GM19351 (cell line): ENCODE measurements at regions not wholly inside any gene's neighbourhood (a gene's known extent, or its start where the extent isn't known, plus 50 kb on each side); places are given as distances from the start of the nearest gene placed in this dataset.
"Not testable (repeated sequence)": the region's sequence is repeated elsewhere in the genome, so short reads cannot be mapped to it uniquely, and the experiment has no call there.

Experiments used
- ATAC-seq: cut with Tn5 transposase; IDR thresholded peaks from one replicate; pipeline ENCODE4 v1.9.1; 2021; ENCODE audit warnings: mild to moderate bottlenecking, moderate library complexity; ENCODE audit not compliant: unreplicated experiment

DNA sequence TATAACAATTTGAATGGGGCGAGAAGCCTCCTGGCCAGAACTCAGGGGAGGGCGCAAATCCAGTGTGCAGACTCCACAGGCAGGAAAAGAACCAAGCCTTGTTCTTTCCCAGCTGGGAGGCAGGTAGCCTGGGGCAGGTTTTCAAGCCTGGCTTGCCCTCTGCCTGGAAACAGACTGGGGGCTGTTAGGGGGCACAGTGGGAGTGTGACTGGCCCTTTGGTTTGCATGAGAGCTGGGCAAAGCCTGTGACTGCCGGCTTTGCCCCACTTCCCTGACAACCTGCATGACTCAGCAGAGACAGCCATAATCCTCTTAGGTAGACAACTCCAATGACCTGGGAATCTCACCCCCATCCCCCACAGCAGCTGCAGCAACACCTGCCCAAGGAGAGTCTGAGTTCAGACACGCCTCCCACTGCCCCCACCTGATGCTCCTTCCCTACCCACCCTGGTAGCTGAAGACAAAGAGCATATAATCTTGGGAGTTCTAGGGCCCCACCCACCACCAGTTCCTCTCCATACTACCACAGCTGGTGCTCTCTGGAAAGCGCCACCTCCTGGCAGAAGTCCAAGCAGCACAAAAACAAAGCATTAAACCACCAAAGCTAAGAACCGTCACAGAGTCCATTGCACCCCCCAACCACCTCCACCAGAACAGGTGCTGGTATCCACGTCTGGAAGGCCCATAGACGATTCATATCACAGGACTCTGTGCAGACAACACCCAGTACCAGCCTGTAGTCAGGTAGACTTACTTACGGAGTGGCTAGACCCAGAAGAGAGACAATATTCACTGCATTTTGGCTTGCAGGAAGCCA is 402.5 kb downstream of the STK39 start:
- no peak for ATAC-seq

DNA sequence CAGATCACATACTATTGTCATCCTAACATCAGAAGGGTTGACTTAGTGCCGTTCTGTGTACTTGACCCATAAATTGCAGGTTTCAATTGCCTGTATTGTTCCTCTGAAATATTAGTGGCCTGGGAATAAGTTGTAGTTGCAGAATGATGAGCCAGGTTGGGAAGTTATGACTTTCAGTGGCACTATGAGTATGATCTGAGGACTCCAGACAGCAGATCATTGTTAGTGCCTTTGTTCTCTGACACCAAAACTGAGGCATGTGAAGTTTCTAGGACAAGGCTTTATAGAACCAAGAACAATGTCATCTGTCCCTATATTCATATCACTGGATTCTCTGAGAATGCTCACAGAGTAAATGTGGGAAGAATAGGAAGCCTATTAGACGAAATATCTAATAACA is 403.7 kb downstream of the STK39 start:
- no peak for ATAC-seq

DNA sequence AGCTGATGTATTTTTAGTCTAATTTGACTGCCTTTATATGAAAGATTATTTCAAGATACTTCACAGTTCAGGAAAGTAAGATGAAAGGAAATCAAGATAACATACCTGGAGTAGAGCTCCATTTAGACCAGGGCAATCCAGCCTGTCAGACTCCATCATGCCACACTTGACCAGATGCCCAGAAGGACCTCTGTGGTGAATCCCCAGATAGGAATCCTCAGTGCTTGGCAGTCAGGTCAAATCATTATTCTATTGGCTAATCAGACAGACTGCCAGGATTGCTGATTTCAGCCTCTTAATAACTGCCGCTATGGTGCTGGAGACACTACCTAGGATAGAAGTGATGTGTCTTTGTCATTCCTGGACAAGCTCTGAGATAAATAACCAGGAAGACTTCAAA is 404.2 kb downstream of the STK39 start:
- no peak for ATAC-seq

DNA sequence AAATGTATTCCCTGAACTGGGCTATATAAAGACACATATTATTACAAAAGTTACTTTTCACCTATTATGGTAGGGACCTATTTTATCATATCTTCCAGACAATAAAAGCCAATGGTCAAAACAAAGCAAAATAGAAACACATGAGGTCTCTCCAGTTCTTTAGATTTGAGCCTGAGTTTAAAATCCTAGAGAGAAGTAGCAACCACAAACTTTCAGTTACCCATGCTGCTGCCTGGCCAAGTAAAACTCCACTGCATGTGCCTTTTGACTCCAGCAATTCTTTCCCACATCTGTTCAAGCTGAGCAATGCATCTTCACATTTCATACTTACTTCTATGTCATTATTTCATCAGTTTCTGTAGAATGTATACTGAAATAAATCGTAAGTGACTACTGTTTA is 405.3 kb downstream of the STK39 start:
- no peak for ATAC-seq

DNA sequence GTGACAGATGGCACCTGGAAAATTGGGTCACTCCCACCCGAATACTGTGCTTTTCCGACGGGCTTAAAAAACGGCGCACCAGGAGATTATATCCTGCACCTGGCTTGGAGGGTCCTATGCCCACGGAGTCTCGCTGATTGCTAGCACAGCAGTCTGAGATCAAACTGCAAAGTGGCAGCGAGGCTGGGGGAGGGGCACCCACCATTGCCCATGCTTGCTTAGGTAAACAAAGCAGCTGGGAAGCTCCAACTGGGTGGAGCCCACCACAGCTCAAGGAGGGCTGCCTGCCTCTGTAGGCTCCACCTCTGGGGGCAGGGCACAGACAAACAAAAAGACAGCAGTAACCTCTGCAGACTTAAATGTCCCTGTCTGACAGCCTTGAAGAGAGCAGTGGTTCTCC is 412.1 kb downstream of the STK39 start:
- ATAC-seq, result not testable (repeated sequence)

DNA sequence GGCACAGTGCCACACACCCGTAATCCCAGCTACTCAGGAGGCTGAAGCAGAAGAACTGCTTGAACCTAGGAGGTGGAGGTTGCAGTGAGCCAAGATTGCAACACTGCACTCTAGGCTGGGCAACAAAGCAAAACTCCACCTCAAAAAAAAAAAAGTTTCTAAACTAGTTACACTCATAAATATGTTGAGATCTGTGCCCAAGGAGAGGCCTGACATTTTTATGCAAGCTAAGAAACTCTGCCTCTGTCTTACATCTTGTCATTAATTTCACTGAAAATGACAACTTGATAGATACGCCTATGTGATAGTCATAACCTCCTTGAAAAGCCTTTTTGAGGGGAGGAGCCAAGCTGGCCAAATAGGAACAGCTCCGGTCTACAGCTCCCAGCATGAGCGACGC is 412.7 kb downstream of the STK39 start:
- no peak for ATAC-seq

DNA sequence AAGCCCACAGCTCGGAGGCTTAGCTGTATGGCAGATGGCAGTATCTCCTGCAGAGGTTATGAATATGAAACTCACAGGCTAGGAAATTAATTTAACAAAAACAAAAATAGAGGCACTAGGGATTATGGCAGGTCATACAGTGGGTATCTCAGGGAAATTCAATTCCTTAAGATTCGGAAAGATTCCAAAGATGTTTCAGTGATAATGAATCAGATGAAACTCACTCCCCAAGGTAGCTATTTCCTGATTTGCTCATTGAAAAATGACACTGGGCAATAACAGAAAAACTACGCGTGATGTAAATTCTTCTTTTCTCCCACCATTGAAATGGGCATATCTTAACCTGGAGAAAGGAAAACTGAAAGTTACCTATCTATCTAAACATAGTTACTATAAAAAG is 414.1 kb downstream of the STK39 start:
- no peak for ATAC-seq

DNA sequence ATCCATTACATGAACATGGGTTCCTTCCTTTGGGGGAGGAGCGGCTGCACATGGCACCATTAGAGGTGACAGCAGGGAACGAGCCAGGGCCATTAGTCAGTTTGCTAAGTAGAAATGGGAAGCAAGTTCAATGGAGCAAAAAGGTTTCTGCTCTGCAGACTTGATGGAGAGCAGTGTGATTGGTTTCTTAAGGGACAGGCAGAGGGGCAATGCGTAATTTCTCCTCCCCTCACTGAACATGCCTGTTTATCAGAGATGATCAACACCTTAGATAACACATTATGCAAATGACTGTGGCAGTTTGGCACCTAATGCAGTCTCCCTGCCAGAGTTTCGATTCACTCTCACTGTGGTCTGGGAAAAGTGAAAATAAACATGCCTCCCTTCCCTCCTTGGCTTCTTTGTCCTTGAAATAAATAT is 414.5 kb downstream of the STK39 start:
- ATAC-seq, result no peak

DNA sequence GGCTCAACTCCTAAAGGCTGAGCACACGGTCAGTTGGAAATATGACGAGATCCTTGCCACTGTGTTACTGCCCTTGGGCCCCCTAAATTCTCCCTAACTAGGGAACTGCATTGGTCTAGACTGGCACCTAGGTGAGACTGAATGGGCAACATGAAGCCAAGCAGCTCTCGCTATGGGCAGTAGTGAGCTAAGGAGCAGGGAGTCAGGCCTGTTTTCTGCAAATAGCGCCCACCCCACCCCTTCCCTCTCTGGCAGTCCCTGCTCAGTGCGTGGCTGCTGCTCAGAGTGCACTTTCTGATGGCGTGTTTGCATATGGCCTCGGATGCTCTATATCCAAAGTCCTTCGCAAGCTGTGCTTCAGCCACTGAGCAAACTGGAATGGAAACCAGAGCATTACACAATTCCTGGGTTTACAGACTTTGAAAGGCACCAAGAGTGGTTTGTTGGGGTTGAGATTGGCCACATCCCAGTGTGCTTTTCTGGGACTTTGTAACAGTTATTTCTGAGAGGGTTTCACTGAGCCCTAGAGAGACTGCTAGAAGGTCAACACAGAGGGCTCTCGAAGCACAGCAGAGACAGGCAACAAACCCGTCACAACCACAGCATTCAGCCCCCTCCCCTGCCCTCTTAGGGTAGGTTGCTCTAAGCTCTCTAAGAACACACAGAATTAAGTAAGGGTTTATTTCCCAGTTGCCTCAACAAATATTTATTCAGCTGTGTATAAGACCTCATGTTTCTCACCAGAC is 419.9 kb downstream of the STK39 start:
- no peak for ATAC-seq

DNA sequence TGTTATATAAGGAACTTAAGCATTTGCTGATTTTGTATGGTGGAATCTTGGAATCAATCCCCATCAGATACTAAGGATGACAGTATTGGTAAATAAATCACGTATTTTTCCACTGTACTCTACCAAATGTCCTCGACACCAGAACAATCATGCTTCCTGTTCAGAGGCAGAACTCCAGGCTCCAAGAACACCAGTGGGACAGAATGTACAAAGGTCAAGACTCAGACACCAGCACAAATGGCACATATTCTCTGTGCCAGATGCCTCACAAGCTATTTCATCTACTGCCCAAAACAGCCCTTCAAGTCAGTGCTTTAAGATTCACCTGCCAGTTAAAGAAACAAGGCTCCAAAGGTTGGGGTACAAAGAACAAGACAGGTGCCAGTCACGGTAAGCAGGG is 420.5 kb downstream of the STK39 start:
- no peak for ATAC-seq

DNA sequence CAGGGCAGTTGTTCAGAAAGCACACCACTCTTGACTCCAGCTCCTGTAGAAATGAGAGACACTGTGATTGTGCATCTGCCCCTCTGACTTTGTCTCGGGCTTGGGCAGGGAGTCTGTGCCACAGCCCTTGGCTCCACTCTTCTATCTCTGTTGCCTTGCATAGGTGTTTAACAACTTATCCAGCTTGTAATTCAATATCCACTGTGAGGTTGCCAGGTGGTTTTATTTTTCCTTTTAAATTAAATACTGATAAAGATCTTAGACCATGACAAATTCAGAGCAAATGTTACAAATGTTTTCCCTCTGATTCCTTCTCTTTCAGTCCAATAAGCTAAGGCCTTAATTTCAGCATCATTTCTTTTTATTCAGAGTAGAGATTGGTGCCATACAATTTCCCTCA is 421.7 kb downstream of the STK39 start:
- no peak for ATAC-seq

DNA sequence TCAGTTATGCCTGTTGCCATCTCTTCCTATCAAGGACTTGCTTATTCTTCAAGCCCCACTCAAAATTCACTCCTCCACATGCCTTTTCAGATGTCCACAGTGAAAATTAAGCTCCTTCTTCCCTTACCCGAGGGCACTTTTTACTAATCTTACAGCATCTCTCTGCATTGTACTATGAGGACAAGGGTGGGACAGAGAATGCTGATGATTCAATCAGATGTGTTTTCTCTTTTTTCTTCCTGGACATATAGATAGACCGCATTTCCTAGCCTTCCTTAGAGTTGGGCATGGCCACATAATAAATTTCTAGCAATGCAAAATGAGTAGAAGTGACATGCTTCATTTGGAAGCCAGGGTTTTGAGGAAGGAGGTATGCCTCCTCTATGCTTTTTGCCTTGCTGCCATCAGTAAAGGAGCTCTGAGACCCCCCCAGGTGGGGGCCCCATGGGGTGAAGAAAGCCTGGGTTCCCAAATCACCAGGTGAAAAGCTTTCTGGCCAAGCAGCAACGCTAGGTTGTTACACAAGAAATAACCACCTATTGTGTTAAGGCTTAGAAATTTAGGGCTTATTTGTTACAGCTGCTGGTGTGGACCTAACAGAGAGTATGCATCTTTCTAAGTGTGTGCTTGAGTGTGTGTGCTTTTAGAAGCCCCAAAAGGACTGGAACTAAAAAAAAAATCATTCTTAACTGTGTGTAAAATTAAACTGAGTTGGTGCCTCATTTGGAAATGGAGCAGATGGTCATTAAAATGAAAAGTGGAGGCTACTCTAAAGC is 424.5 kb downstream of the STK39 start:
- no peak for ATAC-seq

DNA sequence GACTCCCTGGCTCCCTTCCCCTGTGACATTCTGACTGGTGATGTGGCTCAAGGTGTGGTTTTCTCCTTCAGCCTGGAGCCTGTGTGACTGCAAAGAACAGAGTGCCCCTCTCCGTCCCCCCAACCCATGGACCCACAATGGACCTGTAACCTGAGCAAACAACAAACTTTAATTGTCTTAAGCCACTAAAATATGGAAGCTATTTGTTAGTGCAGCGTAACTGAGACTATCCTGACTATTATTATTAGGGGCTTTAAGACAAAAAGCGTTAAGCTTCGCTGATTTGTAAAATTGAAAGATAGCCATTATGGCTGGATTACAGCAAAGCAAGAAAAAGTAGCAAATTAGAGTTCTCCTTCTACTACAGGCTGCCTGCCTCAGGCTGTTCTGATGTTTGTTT is 426.9 kb downstream of the STK39 start:
- no peak for ATAC-seq

DNA sequence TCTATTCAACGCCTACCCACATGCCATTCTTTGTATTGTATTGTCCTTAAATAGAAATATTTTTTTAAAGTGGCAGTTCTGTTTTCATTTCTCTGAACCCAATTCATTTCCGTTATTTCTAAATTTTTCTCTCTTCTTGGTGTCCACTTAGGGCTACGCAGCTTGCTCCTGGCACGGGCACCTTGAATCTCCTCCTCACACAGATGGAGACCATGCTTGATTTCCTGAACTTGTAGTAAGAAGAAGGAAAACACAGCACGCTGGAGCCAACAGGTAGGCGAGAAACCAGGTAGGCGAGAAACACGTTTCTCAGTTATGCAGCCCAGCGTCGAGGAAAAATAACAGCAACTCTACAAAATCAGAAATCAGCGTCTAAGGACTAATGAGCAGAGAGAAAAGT is 428.9 kb downstream of the STK39 start:
- ATAC-seq, result no peak

DNA sequence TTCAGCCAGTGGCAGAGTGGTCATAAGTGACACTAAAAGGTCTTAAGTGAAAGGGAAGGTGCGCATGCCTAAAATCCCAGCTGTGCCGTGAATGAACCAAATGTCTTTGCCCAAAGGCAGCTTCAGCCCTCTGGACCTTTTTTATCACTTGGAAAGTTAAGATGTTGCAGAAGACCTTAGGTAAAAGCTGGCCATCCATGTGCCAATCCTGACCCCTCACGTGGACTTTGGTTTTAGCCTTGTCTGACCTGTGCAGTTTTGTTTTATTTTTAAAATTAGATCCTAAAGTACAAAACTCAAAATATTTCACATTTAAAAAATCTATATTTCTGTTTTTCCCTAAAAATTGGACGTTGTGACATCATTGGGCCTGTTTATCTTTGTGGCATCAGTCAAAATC is 429.5 kb downstream of the STK39 start:
- no peak for ATAC-seq

DNA sequence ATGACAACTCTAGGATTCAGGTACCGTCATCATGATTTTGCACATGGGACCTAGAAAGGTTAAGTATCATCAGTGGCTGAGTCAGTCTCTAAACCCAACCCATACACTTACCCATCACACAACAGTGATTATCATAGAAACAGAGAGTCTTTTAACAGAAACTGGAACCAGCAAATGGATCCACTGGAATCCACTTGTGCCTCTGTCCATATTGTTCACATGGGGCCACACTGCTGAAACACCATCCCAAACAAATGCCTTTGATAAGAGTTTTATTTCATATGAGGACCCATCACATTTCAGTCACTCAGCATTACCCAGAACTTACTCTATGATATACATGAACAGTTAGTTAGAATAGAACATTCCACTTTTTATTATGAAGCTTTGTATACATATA is 430.0 kb downstream of the STK39 start:
- ATAC-seq, result no peak

DNA sequence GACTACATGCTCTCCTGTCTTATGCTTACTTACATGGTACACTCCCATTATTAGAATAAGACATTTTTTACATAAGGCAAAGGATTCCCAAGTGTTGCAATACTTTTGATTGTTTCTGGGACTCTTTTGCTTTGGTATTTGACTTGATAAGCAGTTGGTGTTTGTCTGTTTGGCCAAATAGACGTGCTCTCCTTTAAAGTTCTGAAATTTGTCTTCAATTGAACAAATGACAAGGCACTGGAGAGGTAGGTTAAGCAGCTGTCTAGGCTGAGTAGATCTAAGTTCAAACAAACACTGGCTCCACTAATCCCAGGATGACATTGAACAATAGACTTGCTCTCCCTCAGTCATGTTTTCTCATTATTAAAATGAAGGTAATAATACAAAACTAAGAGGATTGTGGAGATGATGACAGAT is 430.5 kb downstream of the STK39 start:
- ATAC-seq, result no peak

DNA sequence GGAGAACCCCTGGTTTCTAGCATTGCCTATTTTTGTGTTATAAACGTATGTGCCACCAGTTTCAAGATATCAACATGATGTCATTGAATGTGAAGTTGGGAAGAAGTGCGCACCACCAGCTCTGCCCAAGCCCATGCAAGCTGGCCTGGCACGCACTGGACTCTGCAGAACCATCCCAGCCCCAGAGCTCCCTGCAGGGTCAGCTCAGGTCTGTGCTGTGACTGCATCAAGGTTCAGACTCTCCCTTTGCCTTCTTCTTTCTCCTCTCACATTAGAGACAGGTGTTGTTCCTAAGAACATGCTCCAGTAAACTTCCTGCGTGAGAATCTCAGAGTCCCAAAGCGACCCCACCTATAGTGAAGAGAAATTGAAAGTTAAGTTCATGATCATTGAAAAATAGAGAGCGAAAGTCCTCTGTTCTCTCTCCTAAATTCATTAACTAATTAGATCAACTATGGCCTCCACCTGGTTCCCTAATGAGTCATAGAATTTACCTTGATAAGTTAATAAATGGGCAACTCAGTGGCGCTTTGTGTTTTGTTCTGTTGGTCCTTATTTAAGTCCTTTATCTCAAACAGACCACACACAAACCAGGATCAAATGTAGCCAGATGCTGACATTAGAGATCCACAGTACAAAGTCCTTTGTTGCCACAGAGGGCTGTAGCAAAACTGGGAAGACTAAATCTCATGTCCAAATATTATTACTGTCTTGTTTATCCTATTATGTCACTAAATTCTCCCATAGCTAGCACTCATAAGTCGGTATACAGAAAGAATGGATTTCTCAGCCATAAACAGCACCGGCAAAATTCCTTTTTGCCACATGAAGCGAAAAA is 432.3 kb downstream of the STK39 start:
- ATAC-seq, result no peak

DNA sequence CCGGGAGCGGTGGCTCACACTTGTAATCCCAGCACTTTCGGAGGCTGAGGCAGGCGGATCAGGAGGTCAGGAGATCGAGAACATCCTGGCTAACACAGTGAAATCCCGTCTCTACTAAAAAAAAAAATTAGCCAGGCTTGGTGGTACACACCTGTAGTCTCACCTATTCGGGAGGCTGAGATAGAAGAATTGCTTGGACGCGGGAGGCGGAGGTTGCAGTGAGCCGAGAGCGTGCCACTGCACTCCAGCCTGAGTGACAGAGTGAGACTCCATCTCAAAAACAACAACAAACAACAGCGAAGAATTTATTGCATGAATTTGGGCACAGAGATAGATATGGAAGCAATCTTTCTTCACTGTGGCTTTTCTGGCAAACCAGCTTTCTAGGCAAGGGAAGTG is 432.9 kb downstream of the STK39 start:
- not testable (repeated sequence) for ATAC-seq

DNA sequence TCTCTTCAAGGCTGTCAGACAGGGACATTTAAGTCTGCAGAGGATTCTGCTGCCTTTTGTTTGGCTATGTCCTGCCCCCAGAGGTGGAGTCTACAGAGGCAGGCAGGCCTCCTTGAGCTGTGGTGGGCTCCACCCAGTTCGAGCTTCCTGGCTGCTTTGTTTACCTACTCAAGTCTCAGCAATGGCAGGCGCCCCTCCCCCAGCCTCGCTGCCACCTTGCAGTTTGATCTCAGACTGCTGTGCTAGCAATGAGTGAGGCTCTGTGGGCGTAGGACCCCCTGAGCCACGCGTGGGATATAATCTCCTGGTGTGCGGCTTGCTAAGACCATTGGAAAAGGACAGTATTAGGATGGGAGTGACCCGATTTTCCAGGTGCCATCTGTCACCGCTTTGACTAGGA is 437.6 kb downstream of the STK39 start:
- not testable (repeated sequence) for ATAC-seq
